IMR-90 (cell line): ENCODE measurements at regions not wholly inside any gene's neighbourhood (a gene's known extent, or its start where the extent isn't known, plus 50 kb on each side); places are given as distances from the start of the nearest gene placed in this dataset.

Experiments used
- ATAC-seq: fragments of 200-7000 bp; cut with Tn5 transposase; 2 replicates; pipeline ENCODE4 v1.9.1; 2020; ENCODE audit warnings: low read depth, mild to moderate bottlenecking, moderate library complexity
- BruUV-seq: library from RNA; stranded (reverse); fragments of 400-500 nt; replicated peaks from 2 replicates; lab custom pipeline; 2021; lab: Mats Ljungman, UMichigan
- CTCF ChIA-PET: fragments of 300-600 bp; formaldehyde crosslinking; extraction: SDS; loops from one replicate; lab custom pipeline; 2021; ENCODE audit warnings: antibody characterized with exemption; lab: Yijun Ruan, JAX
- POLR2A ChIA-PET: fragments of 300-600 bp; sonication (Branson Sonifier 250); formaldehyde crosslinking; loops from one replicate; lab custom pipeline; 2022; ENCODE audit warnings: antibody characterized with exemption; ENCODE audit not compliant: unreplicated experiment; lab: Charles Lee
- DNase-seq: peaks from one replicate; pipeline ENCODE4 v3.0.0; 2013
- H2AFZ ChIP-seq: replicated peaks from 2 replicates; pipeline ENCODE3; 2013; ENCODE audit warnings: low read length, mild to moderate bottlenecking; ENCODE audit not compliant: poor library complexity
- H2AK5ac ChIP-seq: 2 replicates; pipeline ENCODE4 v1.6.1; 2013; ENCODE audit warnings: low read depth, low read length, inconsistent platforms
- H2AK9ac ChIP-seq: replicated peaks from 2 replicates; pipeline ENCODE3; 2013; ENCODE audit warnings: mild to moderate bottlenecking, low read depth, low read length, moderate library complexity; ENCODE audit not compliant: poor library complexity
- H2BK120ac ChIP-seq: 2 replicates; pipeline ENCODE4 v1.6.1; 2013; ENCODE audit warnings: low read depth, low read length, inconsistent platforms
- H2BK15ac ChIP-seq: 3 replicates; pipeline ENCODE4 v1.6.1; 2013; ENCODE audit warnings: low read depth, low read length, inconsistent platforms
- H2BK20ac ChIP-seq: 2 replicates; pipeline ENCODE4 v1.6.1; 2013; ENCODE audit warnings: low read depth, mild to moderate bottlenecking, inconsistent platforms, low read length, moderate library complexity
- H2BK5ac ChIP-seq: 2 replicates; pipeline ENCODE4 v1.6.1; 2013; ENCODE audit warnings: mild to moderate bottlenecking, low read depth, low read length, inconsistent platforms; ENCODE audit not compliant: poor library complexity, severe bottlenecking
- H3K14ac ChIP-seq: replicated peaks from 2 replicates; pipeline ENCODE4 v1.6.1; 2013; ENCODE audit warnings: low read depth, low read length, inconsistent platforms
- H3K18ac ChIP-seq: 2 replicates; pipeline ENCODE4 v1.6.1; 2013; ENCODE audit warnings: low read depth, low read length, control low read depth
- H3K23ac ChIP-seq: 2 replicates; pipeline ENCODE4 v1.6.1; 2013; ENCODE audit warnings: low read depth, low read length, inconsistent platforms
- H3K27ac ChIP-seq: 2 replicates; pipeline ENCODE4 v1.5.1; 2013; ENCODE audit warnings: mild to moderate bottlenecking, control low read depth, low read length; ENCODE audit not compliant: insufficient read depth
- H3K27me3 ChIP-seq: 2 replicates; pipeline ENCODE4 v1.6.1; 2013; ENCODE audit warnings: low read length; ENCODE audit not compliant: control insufficient read depth, insufficient read depth
- H3K36me3 ChIP-seq: 2 replicates; pipeline ENCODE4 v1.6.1; 2013; ENCODE audit warnings: low read length, mixed read lengths; ENCODE audit not compliant: control insufficient read depth, insufficient read depth
- H3K4ac ChIP-seq: 2 replicates; pipeline ENCODE4 v1.6.1; 2013; ENCODE audit warnings: low read depth, low read length, inconsistent platforms
- H3K4me1 ChIP-seq: 2 replicates; pipeline ENCODE4 v1.6.1; 2013; ENCODE audit warnings: low read length, mixed read lengths; ENCODE audit not compliant: control insufficient read depth, insufficient read depth
- H3K4me2 ChIP-seq: 2 replicates; pipeline ENCODE4 v1.6.1; 2013; ENCODE audit warnings: low read depth, mild to moderate bottlenecking, control low read depth, low read length, moderate library complexity
- H3K4me3 ChIP-seq: 2 replicates; pipeline ENCODE4 v1.5.1; 2013; ENCODE audit warnings: low read depth, mild to moderate bottlenecking, control low read depth, low read length, moderate library complexity; ENCODE audit not compliant: insufficient read depth
- H3K56ac ChIP-seq: 2 replicates; pipeline ENCODE4 v1.6.1; 2013; ENCODE audit warnings: low read length, inconsistent platforms; ENCODE audit not compliant: insufficient read depth; ENCODE audit errors: extremely low read depth
- H3K79me1 ChIP-seq, 2 experiments: 2 replicates each; pipeline ENCODE4 v1.6.1; 2013; ENCODE audit warnings: low read length in 2 of 2, inconsistent platforms in 1 of 2, low read depth in 1 of 2
- H3K9ac ChIP-seq: 2 replicates; pipeline ENCODE4 v1.6.1; 2013; ENCODE audit warnings: low read depth, low read length, control low read depth
- H3K9me1 ChIP-seq: 2 replicates; pipeline ENCODE4 v1.6.1; 2013; ENCODE audit warnings: low read length, inconsistent platforms; ENCODE audit not compliant: insufficient read depth
- H3K9me3 ChIP-seq: 2 replicates; pipeline ENCODE4 v1.6.1; 2013; ENCODE audit warnings: low read length; ENCODE audit not compliant: control insufficient read depth, insufficient read depth
- H4K20me1 ChIP-seq: 2 replicates; pipeline ENCODE4 v1.6.1; 2013; ENCODE audit warnings: low read length, inconsistent platforms; ENCODE audit not compliant: insufficient read depth
- H4K5ac ChIP-seq: 2 replicates; pipeline ENCODE4 v1.6.1; 2013; ENCODE audit warnings: mild to moderate bottlenecking, low read depth, low read length, control low read depth
- H4K8ac ChIP-seq, 2 experiments: 2 replicates each; pipeline ENCODE4 v1.6.1; 2013; ENCODE audit warnings: low read depth in 2 of 2, low read length in 2 of 2, control low read depth in 1 of 2, inconsistent platforms in 1 of 2
- H4K91ac ChIP-seq: 2 replicates; pipeline ENCODE4 v1.6.1; 2013; ENCODE audit warnings: low read depth, low read length, inconsistent platforms; ENCODE audit not compliant: insufficient read depth
- BHLHE40 ChIP-seq: fragments of 150-350 bp; IDR thresholded peaks from 2 replicates; pipeline ENCODE4 v1.6.1; 2016; ENCODE audit warnings: mild to moderate bottlenecking, low read depth, low read length
- CEBPB ChIP-seq: IDR thresholded peaks from 2 replicates; pipeline ENCODE4 v1.6.1; 2012; ENCODE audit warnings: low read depth, low read length, improper control_type of control experiment
- CHD1 ChIP-seq: IDR thresholded peaks from 2 replicates; pipeline ENCODE4 v1.6.1; 2012; ENCODE audit warnings: low read depth, low read length, improper control_type of control experiment
- CTCF ChIP-seq: conservative IDR thresholded peaks from 2 replicates; pipeline ENCODE4 v1.5.1; 2012; ENCODE audit warnings: mild to moderate bottlenecking, low read depth, low read length, improper control_type of control experiment
- ELK1 ChIP-seq: fragments of 150-350 bp; IDR thresholded peaks from 2 replicates; pipeline ENCODE4 v1.6.1; 2016; ENCODE audit warnings: low read depth, mild to moderate bottlenecking, low read length, moderate library complexity, borderline replicate concordance
- FOS ChIP-seq: fragments of 150-350 bp; IDR thresholded peaks from 2 replicates; pipeline ENCODE4 v1.6.1; 2016; ENCODE audit warnings: low read depth, low read length
- MAFK ChIP-seq: IDR thresholded peaks from 2 replicates; pipeline ENCODE4 v1.6.1; 2012; ENCODE audit warnings: low read depth, low read length, improper control_type of control experiment
- MAZ ChIP-seq: IDR thresholded peaks from 2 replicates; pipeline ENCODE4 v1.6.1; 2012; ENCODE audit warnings: low read depth, mild to moderate bottlenecking, low read length, improper control_type of control experiment, moderate library complexity, borderline replicate concordance
- MXI1 ChIP-seq: IDR thresholded peaks from 2 replicates; pipeline ENCODE4 v1.6.1; 2012; ENCODE audit warnings: low read depth, mild to moderate bottlenecking, low read length, moderate library complexity, borderline replicate concordance
- NFE2L2 ChIP-seq: fragments of 150-350 bp; IDR thresholded peaks from 2 replicates; pipeline ENCODE4 v1.6.1; 2016; ENCODE audit warnings: low read depth, mild to moderate bottlenecking, low read length
- POLR2A ChIP-seq: IDR thresholded peaks from 2 replicates; pipeline ENCODE4 v1.6.1; 2012; ENCODE audit warnings: mild to moderate bottlenecking, low read depth, low read length
- RAD21 ChIP-seq: IDR thresholded peaks from 2 replicates; pipeline ENCODE4 v1.6.1; 2012; ENCODE audit warnings: low read length, improper control_type of control experiment
- RCOR1 ChIP-seq: IDR thresholded peaks from 2 replicates; pipeline ENCODE4 v1.6.1; 2012; ENCODE audit warnings: mild to moderate bottlenecking, low read length, improper control_type of control experiment; ENCODE audit not compliant: insufficient replicate concordance
- RFX5 ChIP-seq: IDR thresholded peaks from 2 replicates; pipeline ENCODE4 v1.8.0; 2012; ENCODE audit warnings: low read depth, mild to moderate bottlenecking, low read length, moderate library complexity
- SMC3 ChIP-seq: fragments of 150-350 bp; IDR thresholded peaks from 2 replicates; pipeline ENCODE4 v1.6.1; 2016; ENCODE audit warnings: low read depth, mild to moderate bottlenecking, antibody characterized with exemption, low read length, moderate library complexity
- USF2 ChIP-seq: fragments of 150-350 bp; IDR thresholded peaks from 2 replicates; pipeline ENCODE4 v1.6.1; 2017; ENCODE audit warnings: mild to moderate bottlenecking, antibody characterized with exemption, low read length, low read depth
- WGBS, 2 experiments: methylation state at CpG; one replicate each; pipeline versions ENCODE4 v1.1.5 to v1.1.7; 2013; ENCODE audit warnings: missing lambda C conversion rate in 2 of 2; ENCODE audit not compliant: insufficient read length in 1 of 2; ENCODE audit errors: extremely low coverage in 2 of 2; 5-methylcytosine and 5-hydroxymethylcytosine counted together
- dilution Hi-C: fragments of 300-500 bp; cut with HindIII; formaldehyde crosslinking; loops from one replicate; pipeline ENCODE4 v1.14.3; 2018; ENCODE audit warnings: low sequenced_read_pairs; ENCODE audit not compliant: unreplicated experiment
- in situ Hi-C: fragments of 300-500 bp; cut with MboI; formaldehyde crosslinking; loops from 3 replicates; pipeline ENCODE4 v1.14.3; 2019; ENCODE audit warnings: low sequenced_read_pairs, inconsistent platforms, mixed read lengths
- intact Hi-C: fragments of 100-400 bp; cut with micrococcal nuclease; formaldehyde crosslinking; loops from 2 replicates; pipeline ENCODE4 v1.10.0; 2022

- no peak for TF ChIP-seq POLR2A
- no peak for TF ChIP-seq NFE2L2
- no peak for TF ChIP-seq CTCF
- TF ChIP-seq MAFK, result no peak
- TF ChIP-seq MAZ, result no peak
- TF ChIP-seq CEBPB, result no peak
- no peak for TF ChIP-seq RAD21
- TF ChIP-seq BHLHE40, result no peak
- TF ChIP-seq ELK1, result no peak
- no peak for TF ChIP-seq USF2
- TF ChIP-seq MXI1, result no peak
- TF ChIP-seq FOS, result no peak
- no peak for TF ChIP-seq SMC3
- TF ChIP-seq RFX5, result no peak
- no peak for TF ChIP-seq CHD1
- no peak for TF ChIP-seq RCOR1
Measured at GRCh38 chr12:67155863-67156262, 113.3 kb upstream of the CAND1 start.

More at GRCh38 chr12:67155863-67156262, 113.3 kb upstream of the CAND1 start:
- Histone ChIP-seq H2BK5ac (no peak overlapping the region), H2BK15ac (no peak overlapping the region), H3K4ac (no peak overlapping the region), H2BK20ac (no peak overlapping the region), H3K56ac (no peak overlapping the region), H3K9ac (no peak overlapping the region), H3K36me3 (no peaks in the 10 kb centered on the region), H4K20me1 (no peaks in the 10 kb centered on the region), H3K27me3 (no peaks in the 10 kb centered on the region), H3K14ac (no peak overlapping the region), H2AK5ac (no peak overlapping the region), H3K9me1 (no peaks in the 10 kb centered on the region), H3K4me2 (no peak overlapping the region), H3K79me1 (no peaks in the 10 kb centered on the region), H4K8ac (no peak overlapping the region), H3K23ac (no peak overlapping the region), H4K5ac (no peak overlapping the region), H3K4me3 (no peak overlapping the region), H3K4me1 (no peaks in the 10 kb centered on the region), H3K9me3 (no peaks in the 10 kb centered on the region), H2AFZ (no peak overlapping the region), H4K91ac (no peak overlapping the region), H3K27ac (no peak overlapping the region), H3K18ac (no peak overlapping the region), H2AK9ac (no peak overlapping the region), H2BK120ac (no peak overlapping the region)
- intact Hi-C loops, result no loop called here
- WGBS, 2 experiments, result no CpG with 5 or more reads among the region's 4 CpGs
- dilution Hi-C loops, result no loop called here
- DNase-seq, result peak; percentile 37
- ATAC-seq, result no peak
- no TSS peak for BruUV-seq
- in situ Hi-C loops, result no loop called here
- ChIA-PET CTCF (no interaction called here), POLR2A (no interaction called here)
